Vagina (tissue), 2 donors: ENCODE measurements at regions not wholly inside any gene's neighbourhood (a gene's known extent, or its start where the extent isn't known, plus 50 kb on each side); places are given as distances from the start of the nearest gene placed in this dataset.

Source experiments
- POLR2A ChIP-seq, 2 donors: fragments of 450-650 bp; IDR thresholded peaks; one replicate each; pipeline ENCODE4 v1.6.1; 2017; ENCODE audit warnings: antibody characterized with exemption in 2 of 2, mild to moderate bottlenecking in 2 of 2, moderate library complexity in 2 of 2
- POLR2AphosphoS5 ChIP-seq, 2 donors: sonication (generic); formaldehyde crosslinking; IDR thresholded peaks; one replicate each; pipeline ENCODE4 v1.9.0; 2017; ENCODE audit warnings: antibody characterized with exemption in 2 of 2, mild to moderate bottlenecking in 2 of 2, low read depth in 1 of 2; ENCODE audit not compliant: insufficient read depth in 1 of 2
- TF ChIP-seq, protein P1 (sequence below), 3 experiments: fragments of 450-650 bp in 2 of 3; fragments of 200-600 bp in 1 of 3; sonication (generic) in 1 of 3; IDR thresholded peaks; one replicate each; pipeline ENCODE4 v1.5.1; 2017 to 2019; ENCODE audit warnings: antibody characterized with exemption in 3 of 3, mild to moderate bottlenecking in 2 of 3, moderate library complexity in 2 of 3

DNA sequence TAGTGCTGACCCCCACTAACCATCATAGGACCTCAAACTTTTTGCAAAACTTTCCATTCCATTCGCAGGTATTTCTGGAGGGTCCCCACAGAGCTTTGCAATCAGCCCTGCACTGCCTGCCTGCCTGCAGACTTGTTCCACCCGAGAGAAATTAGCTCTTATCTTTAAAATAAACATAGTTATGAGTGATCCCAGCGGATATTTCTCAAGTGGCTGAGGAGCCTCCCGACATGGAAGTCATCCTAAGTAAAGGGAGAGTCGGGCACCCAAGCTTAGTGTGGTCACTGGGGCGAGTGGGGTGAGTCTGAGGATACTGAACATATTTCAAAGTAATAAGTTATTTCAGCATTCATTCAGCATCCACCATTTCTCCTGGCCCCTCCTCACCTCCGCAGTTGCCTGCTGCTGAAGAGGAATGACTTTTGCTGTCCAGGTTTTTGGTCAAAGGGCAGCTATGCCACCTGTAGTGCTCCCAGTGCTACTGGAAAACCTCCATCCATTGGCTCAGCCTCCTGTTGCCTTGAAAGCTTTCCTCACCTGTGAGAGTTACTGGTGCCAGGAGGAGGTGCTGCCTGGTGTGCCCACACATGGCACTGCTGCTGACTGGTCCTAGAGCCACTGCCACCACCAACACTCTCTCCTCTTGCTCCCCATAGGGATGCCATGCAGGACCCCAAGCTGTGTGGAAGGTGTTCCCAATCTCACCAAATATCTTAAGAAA is 89.7 kb upstream of the PCSK1 start:
- TF ChIP-seq POLR2A (IDR thresholded peaks at IDR 0.05) (no peak), POLR2AphosphoS5 (IDR thresholded peaks at IDR 0.05; ENCODE audit: insufficient read depth in 1 of 2, low read depth in 1 of 2) (no peak)
- TF ChIP-seq, protein P1, sequence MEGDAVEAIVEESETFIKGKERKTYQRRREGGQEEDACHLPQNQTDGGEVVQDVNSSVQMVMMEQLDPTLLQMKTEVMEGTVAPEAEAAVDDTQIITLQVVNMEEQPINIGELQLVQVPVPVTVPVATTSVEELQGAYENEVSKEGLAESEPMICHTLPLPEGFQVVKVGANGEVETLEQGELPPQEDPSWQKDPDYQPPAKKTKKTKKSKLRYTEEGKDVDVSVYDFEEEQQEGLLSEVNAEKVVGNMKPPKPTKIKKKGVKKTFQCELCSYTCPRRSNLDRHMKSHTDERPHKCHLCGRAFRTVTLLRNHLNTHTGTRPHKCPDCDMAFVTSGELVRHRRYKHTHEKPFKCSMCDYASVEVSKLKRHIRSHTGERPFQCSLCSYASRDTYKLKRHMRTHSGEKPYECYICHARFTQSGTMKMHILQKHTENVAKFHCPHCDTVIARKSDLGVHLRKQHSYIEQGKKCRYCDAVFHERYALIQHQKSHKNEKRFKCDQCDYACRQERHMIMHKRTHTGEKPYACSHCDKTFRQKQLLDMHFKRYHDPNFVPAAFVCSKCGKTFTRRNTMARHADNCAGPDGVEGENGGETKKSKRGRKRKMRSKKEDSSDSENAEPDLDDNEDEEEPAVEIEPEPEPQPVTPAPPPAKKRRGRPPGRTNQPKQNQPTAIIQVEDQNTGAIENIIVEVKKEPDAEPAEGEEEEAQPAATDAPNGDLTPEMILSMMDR (IDR thresholded peaks at IDR 0.05) = no peak
